ENCODE measurements at regions not wholly inside any gene's neighbourhood (a gene's known extent, or its start where the extent isn't known, plus 50 kb on each side); places are given as distances from the start of the nearest gene placed in this dataset.
"Not testable (repeated sequence)": the region's sequence is repeated elsewhere in the genome, so short reads cannot be mapped to it uniquely, and the experiment has no call there.

DNA sequence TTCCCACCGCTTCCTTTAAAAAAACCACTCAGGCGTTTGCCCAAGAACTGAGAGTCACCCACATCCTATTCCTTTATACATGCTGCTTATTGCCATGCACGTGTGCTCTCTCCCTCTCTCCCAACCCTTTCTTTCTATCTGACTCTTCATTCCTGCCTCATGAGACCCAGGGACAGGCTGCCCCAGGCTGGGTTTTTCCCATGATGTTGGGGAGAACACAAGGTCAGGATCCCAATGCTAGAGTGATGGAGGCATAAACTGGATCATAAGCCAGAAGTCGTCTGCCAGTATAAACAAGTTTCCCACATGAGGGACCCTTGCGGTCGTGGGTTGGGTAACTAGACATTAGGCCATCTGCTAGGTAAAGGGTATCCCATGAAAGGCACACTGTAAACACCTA, 64.9 kb downstream of the CD2 start:
- DNase-seq, result no peak

DNA sequence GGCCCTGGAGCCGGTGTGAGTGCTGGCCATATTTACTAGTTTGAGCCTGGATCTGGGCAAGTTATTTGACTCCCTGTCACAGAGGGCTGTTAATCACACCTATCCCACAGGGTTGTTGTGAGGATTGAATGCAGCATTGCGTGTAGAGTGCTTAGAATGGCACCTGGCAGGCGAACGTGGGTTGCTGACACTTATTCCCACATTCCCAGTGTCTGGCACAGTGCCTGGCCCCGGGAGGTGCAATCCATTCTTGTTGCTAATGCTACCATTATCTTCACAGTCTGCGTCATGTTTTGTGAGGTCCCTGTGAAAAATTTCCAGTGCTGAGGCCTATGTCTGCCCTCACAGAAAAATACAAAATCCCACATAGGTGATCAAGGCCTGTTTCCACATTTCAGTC, 66.1 kb downstream of the CD2 start:
- DNase-seq, result peak; percentile 53

DNA sequence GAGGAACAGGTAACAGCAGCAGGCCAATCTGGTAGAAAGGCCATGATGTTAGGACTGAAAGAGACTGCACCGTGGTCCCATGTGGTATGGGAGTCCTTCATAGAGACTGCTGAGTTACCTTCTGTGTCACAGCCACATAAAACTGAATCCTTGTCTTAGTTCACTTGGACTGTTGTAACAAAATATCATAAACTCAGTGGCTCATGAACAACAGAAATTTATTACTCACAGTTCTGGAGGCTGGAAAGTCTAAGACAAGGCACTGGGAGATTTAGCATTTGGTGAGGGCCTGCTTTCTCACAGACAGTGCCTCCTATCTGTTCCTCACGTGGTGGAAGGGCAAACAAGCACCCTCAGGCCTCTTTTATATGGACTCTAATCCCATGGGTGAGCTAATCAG, 67.5 kb downstream of the CD2 start:
- no peak for DNase-seq

DNA sequence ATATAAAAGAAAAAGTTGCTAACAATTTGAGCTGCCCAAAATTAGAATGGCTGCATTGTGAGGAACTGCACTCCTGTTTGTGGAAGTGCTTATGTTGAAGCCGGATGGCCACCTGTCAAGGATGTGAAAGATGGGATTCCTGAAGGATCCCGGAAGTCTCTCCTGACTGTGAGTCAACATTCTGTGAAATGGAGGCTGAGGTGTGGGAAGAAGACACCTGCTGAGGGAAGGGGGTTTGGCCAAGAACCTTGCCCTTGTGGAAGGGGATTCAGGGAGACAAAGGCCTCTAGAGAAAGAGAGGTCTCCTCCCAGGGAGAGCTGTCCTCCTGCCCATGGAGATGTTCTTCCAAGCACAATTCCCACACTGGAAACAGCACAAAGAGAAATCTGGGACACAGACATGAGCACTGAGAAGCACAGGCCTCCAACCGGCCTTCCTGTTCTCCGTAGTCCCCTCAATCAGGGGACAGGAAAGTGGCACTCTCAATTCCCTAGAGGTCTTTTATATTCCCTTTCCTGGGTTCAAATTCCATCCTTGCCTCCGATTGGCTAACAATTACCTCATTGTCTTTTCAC, 70.5 kb downstream of the CD2 start:
- peak; percentile 6 for DNase-seq

DNA sequence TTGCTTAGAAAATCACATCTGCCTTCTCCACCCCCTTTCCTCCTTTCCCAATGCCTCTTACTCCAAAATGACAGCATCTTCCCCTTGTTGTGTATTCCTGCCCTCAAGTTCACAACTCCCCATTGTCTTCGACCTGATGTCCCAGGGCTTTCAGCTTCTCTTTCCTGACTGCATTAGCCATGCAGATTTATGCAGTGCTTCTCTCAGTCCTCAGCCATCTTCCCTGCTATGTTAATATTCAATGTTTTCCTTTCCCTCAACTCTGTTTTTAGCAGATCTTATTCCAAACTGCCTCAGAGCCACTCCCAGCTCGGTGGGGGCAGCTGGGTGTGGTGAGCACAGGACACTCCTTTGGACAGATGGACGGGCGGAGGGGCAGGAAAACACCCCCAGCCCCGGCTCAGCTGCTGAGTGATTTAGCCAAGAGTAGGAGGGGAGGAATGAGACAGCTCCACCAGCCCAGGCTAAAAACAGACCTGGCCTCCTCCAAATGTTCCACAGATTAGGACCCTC, 71.0 kb downstream of the CD2 start:
- DNase-seq, result no peak

DNA sequence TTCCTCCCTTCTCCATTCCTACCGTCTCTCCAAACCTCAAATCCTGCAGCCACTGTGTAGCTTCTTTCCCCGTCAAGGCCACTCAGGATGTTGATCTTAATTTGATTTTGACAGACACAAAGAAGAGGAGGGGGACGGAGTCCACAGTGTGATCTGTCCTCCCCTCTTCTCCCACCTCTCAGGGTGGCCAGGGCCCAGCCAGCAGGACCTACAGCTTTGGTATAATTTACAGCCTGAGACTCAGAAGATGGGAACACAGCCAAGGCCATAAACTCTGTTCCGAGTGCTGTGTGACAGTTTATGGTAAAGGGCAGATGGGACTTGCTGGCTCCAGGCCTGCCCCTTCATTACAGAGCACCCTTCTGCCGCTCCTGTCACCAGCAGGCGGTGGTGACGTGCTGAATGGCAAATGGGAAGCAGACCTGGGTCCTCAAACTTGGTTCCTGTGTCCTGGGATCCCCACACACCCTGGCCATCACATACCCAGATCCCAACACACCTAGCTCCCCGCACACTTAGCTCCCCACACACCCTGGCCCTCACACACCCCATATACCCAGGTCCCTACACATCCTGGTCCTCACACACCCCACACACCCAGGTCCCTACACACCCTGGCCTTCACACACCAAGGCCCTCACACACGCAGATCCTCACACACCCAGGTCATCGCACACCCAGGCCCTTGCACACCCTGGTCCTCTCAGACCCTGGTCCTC, 71.6 kb downstream of the CD2 start:
- DNase-seq, result no peak

DNA sequence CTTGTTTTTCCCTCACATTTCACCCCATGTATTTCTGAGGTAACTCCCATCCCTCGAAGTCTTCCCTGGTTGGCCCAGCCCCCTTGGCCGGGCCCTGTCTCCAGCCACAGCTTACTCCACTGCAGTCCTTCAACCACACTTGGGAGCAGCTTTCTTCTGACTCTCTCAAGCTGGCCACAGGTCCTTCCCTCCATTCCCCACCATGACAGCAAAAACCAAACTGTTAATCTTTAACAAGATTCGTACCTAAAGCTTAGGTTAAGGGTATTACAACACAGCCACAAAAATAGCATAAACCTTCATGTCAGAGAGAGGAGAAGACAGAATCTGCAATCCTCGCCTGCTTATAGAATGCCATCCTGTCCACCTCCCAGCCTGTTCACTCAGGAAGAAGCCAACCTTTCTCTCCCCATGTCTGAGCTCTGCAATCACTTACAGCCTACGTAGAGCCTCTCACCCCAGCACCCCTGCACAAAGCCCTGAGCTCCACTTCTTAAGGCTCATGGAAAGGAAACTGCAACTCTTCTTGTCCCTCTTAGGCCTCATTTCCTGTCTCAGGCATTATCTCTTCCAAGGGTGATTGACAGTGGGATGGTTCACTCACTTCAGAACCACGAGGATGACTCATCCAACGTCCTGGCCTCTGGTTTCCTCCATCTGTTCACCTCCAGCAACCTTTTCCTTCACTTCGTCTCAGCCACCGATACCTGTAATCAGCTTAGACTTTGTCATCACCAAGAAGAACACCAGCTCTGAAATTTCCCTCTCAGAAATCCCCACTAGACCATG, 72.8 kb downstream of the CD2 start:
- no peak for DNase-seq

DNA sequence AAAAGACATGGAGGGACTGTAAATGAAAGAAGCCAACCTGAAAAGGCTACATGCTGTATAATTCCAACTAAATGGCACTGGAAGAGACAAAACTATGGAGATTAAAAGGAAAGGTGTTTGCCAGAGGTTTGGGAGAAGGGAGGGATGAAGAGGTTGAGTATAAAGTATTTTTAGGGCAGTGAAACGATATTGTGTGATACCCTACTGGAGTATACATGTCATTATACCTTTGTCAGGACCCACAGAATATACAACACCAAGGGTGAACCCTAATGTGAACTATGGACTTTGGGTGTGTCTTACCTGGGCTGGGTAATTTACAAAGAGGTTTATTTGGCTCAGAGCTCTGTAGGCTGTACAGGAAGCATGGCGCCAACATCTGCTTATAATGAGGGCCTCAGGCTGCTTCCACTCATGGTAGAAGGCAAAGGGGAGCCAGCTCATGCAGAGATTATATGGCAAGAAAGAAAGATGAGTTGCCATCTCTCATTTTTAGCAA, 73.4 kb downstream of the CD2 start:
- no peak for DNase-seq

DNA sequence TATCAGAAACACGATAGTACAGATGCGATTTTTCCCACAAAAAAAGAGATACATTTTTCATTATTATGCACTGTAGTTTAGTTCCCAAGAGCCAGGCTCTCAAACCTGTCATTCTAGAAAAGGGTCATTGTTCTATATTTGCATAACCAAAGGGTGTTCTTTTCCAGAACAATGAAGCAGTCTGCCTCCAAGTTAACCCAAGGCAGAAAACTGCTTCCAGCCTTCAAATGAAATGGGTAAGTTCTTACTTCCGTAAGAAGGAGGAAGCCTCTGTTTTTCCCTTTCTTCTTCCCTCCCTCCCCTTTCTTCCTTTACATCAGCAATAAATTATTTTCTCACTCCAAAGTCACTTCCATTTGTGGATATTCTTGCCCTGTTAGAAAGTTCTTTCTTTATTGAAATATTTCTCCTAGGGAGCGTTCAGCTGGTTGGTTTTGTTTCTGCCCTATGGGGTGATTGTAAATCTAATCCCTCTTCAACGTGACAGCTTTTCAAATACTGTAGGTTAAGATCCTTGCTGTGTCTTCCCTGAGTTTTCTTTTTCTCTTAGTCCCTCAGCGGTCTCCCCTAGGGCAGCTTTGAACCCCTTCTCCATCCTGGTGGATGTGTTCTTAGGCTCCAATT, 77.3 kb upstream of the PTGFRN start:
- DNase-seq, result no peak

DNA sequence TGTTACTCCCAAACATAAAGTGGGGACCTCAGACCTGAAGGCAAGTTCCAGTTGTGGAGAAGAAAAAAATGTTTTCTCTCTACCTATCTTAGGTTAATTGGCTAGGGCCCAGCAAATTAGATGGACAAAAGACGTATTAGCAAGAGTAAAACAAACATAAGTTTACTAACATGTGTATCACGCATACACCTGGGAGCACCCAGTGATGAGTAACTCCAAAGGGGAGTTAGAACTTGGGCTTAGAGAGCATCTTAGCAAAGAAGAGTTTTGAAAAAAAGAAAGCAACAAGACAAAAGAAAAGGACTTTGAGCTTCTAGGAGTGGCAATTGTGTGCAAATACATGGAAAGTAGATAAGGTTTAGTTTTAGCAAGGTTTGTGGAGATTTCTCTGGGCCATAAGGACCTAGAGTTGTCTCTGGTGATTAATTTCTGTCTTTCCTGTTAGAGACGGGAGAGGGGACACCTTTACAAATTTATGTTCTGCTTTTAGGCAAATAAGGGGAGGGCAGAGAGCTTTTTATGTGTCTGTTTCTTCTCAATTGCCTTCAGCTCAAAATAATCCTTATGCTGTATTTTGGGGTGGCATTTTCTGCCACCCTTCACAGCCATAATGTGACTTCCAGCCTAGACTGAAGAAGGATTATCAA, 76.7 kb upstream of the PTGFRN start:
- no peak for DNase-seq

DNA sequence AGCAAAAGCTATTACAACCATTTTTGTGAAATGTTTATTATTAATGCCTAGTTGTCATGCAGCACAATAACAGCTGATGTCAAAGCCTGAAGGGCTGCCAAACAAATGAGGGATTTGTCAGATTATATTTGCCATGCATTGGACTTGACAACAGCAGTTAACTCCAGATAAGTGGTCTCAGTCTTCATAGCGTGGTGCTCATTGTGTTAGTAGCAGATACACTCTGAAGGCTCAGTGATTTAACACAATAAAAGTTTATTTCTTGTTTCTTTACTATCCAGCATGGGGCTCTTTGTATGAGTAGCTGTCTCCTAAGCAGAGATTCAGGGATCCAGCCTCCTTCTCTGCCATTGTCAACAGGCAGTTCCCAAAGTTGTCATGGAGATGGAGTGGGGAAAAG, 76.0 kb upstream of the PTGFRN start:
- no peak for DNase-seq

DNA sequence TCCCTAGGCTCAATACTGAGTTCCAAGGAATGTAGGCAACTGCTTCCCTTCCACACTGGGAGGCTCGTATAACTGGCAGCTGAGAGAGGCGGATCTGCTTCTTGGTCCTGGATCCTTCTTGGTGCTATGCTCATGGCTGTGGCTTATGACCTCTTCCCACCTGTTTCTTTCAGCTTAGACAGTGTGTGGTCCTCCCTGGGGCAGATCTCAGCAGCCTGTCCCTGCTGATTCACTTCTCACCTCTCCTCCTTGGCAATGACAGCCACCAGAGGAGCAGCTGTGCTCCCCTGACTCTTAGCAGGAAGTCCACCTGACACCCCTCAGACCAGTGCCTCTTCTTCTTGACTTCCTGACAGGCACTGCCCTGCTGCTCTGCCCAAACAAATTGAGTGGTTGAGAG, 75.1 kb upstream of the PTGFRN start:
- DNase-seq, result no peak

DNA sequence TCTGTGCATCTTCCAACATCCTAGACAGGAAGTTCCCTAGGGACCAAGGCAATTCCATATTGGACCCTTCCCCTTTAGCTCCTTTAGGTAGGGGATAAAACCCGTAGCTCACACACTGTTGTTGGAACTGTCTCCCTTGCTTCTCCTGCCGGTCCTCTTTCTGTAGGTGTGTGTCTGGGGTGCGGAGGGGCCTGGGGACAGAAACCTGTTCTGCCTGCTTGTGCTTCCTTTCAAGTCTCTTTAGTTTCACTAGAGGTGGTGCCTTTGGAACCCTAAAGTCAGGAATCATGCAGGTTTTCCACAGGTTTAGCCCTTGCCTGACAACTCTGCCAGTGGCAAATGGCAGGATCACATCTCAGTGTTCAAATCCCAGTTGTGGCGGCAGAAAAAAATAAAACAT, 74.6 kb upstream of the PTGFRN start:
- DNase-seq, result no peak

DNA sequence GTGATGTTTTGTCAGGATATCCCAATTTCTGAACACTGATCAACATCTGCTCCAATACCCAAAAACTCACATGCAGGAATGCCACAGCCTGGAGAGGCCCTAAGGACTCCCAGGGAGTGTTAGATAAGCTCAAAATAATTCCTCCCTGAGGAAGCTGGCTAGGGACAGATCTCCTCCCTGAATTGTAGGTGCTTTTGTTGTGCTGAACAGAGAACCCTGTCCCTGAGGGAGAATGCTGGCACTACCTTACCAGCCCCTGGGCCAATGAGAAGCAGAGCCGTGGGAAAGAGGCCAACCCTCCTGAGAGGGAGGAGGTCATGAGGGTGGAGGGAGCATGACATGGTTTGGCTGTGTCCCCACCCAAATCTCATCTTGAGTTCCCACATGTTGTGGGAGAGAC, 73.6 kb upstream of the PTGFRN start:
- no peak for DNase-seq

DNA sequence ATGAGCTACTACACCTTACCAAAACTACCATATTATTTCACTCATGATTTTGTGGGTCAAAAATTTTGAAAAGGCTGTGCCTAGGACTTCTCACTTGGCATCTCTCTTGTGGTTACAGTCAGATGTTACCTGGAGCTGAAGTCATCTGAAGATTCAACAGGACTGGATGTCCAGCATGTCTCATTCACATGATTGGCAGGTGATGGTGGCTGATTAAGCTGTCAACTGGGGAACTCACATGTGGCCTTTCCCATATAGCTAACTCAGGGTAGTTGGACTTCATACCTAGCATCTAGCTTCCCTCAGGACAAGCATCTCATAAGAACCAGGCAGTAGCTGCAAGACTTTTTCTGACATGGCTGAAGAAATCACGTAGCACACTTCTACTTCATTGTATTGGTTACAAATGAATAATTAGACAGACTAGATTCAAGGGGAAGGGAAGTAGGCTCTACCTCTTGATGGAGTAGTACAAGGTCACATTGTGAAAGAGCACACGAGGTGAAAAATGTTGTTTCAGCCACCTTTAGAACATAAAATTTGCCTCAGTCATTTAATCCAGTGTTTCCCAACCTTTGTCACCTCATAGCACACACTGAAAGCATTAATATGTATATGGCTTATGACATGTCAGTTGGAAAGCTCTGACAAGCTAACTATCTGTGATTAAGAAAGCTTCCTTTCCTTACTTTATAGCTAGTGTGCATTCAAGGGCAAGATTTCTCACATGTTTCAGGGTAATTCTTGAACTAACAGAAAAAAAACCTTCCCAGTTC, 68.0 kb upstream of the PTGFRN start:
- no peak for DNase-seq

DNA sequence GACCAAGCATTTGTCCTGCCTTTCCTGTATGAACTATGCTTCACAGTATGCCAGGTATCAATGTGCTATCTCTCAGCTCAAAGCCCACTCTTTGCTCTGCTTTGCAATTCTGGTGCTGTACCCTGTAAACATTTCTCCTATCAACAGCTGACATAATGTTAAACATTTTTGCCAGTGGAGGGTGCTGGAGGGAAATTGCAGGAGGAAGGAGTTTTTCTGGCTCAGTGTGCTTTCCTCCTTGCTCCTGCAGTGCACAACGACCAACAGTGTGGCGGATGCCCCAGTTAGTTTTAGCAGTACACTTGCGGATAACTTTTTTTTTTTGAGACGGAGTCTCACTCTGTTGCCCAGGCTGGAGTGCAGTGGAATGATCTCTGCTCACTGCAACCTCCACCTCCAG, 67.1 kb upstream of the PTGFRN start:
- DNase-seq, result no peak

DNA sequence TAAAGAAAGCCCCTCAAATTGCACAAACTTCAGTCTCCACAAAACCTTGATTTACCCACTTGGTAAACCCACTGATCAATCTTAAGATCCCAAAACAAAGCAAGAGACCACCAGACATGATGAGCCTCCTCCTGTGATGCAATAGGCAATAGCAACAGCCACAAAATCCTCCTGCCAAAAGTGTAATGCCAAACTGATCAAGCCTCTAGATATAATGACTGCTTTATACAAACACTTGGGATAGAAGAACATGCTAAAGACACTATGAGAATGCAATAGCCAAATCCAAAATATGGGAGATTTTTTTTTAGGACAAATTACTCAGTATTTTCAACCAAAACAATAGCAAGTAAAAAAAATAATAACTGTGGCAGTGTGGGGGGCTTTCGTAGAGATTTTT, 64.9 kb upstream of the PTGFRN start:
- no peak for DNase-seq

DNA sequence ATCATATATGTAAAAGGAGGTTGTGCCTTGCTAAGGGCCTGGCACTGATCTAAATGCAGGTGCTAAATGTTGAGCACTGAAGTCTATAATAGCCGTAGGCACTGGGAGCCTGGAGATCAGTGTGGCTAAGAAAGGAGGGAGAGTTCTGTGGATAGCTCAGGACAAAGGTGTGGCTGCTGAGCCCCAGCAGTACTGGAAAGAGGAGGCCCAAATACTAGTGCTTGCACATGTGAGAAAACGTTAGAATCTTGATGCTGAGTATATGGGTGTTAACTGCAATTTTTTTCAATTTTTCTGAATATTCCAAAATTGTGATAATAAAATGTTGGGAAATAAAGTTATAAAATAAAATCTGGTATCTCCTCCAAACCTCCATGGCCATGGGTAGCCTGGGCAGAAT, 62.5 kb upstream of the PTGFRN start:
- no peak for DNase-seq

DNA sequence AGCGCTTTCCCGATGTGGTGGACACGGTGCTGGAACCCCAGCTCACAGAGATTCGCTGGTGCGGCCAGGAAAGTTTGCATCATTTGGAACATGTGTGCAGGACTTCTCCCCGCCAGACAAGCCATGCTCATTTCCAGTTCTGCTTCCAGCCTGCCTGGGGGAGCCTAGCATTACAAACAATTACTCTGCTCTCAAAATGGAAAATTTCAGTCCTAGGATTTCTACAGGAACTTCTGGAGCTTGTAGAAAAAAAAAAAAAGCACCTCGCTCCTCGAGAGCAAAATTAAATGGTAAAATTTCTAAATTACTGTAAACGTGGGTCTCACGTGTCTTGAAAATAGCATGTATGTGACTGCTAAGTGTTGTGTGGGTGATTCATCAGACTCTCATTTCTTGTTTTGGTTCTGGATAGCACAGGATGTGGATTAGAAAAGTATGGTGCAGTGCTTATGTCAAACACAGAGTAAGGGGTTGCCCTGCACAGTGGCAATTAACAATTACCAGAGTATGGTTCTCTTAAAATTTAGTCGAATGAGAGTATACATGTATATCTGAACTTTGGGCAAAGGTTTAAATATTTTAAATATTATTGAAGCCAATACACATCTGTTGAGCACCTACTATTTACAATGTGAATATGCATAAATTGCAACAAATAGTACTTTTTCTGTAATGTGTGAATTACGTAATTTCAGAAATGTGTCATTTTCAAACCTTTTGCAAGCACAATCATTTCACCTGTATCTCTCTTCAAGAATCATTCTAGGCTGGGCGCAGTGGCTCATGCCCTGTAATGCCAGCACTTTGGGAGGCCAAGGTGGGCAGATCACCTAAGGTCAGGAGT, 61.8 kb upstream of the PTGFRN start:
- no peak for DNase-seq

DNA sequence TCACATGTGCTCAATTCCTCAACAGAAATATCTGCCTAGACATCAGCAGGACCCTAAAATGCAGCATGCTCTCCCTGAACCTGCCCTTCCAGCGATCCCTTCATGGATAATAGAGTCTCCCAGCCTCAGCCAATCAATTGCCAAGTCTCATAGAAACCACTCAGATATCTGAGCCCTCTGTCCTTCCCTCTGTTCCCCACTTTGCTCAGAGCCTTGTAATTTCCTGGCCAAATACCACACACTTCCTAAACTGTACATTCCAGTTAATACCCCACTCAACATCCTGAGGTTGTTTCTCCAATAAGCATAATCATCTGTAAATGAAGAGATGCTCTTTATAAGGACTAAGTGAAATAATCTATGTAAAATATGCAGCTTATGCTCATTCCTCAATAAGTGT, 59.3 kb upstream of the PTGFRN start:
- no peak for DNase-seq

DNA sequence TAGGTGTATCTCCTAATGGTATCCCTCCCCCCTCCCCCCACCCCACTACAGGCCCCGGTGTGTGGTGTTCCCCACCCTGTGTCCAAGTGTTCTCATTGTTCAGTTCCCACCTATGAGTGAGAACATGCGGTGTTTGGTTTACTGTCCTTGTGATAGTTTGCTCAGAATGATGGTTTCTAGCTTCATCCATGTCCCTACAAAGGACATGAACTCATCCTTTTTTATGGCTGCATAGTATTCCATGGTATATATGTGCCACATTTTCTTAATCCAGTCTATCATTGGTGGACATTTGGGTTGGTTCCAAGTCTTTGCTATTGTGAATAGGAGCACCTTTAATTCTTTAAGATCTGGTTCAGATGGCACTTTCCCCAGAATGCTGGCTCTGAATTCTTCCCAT, 58.5 kb upstream of the PTGFRN start:
- DNase-seq, result not testable (repeated sequence)

Data from NCI-H774 (cell line).